IPS-18c (cell line): ENCODE measurements at regions not wholly inside any gene's neighbourhood (a gene's known extent, or its start where the extent isn't known, plus 50 kb on each side); places are given as distances from the start of the nearest gene placed in this dataset.

Source experiments
- H3K4me3 ChIP-seq: 2 replicates; pipeline ENCODE4 v1.7.0; 2013; ENCODE audit warnings: low read depth, mild to moderate bottlenecking, low read length, moderate library complexity; ENCODE audit not compliant: insufficient read depth
- H3K9me3 ChIP-seq: one replicate; pipeline ENCODE4 v1.6.1; 2013; ENCODE audit warnings: mild to moderate bottlenecking, low read length, moderate library complexity; ENCODE audit not compliant: control insufficient read depth, insufficient read depth

DNA sequence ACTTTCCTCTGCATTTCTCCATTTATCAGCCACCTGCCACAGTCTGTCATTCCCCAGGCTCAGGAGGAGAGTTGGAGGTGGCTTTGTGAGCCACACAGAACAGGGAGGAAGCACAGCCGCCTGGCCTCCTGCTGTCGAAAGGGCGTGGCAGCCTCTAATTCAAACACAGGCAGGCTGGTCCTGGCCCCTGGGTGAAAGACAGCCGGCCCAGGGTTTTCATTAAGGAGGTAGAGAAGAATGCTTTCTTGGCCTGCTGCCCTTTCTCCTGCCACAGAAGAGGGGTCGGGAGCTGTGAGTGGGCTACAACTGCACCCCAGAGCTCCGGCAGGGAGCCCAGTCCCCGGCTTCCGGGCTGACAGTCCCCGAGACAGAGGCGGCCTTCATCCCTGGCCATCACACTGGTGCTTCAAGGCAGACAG lies 108.6 kb upstream of the FZD10 start:
- Histone ChIP-seq H3K4me3 (no peak overlapping the region), H3K9me3 (peaks cover 2% of the 10 kb centered on the region)

DNA sequence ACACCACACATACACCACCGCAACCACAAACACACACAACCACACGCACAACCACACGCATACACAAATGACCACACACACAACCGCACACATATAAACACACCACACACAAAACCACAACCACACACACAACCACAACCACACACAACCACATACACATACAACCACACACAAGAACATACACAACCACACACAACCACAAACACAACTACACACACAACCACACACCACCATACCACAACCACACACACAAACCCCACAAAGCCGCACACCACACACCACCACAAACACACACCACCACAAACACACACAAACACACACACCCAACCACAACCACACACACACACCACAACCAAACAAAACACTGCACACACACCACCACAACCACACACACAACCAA lies 107.5 kb upstream of the FZD10 start:
- H3K9me3 ChIP-seq, result no peaks in the 10 kb centered on the region
- H3K4me3 ChIP-seq, result no peak overlapping the region

DNA sequence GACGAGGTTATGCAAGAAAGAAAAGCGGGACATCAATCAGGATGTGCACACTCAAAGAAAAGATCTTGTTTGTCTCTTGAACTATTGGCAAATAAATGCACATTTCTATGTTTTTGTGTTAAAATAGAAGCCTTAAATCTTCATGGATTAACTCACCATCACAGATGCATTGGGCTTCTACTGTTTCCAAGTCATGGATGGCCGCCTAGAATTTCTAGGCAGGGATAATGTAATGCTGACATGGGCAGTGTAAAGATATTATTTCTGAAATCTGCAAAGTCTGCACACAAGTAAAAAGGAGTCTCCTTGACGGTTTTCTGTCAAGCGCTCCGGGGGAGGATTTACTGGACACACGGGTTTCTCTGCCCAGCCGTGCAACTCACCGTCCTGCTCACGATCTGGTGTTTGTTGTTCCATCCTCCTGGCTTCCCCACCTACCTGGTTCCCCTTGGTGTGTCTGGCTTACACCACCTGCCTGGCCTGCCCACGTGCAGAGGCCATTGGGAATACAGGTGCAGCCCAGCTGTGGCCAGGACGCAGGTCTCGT lies 103.3 kb upstream of the FZD10 start:
- H3K9me3 ChIP-seq, result no peaks in the 10 kb centered on the region
- H3K4me3 ChIP-seq, result no peak overlapping the region

DNA sequence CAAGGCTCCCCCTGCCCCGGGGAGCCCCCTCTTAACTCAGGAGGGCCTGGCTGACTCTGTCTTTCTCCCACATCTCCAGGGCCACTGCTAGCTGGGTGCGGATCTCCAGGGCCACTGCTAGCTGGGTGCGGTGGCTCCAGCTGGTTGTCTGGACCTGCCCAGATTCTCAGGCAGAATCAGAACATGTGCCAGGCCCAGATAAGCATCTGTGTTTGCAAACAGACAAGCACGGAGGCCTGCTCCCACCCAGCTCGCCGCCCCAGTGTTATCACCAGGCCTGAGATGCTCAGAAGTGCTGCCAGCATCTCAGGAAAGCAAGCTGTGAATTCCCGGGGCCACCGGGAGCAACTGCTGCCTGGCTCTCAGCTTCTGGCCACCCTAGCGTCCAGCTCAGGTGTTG lies 98.4 kb upstream of the FZD10 start:
- H3K9me3 ChIP-seq, result no peaks in the 10 kb centered on the region

DNA sequence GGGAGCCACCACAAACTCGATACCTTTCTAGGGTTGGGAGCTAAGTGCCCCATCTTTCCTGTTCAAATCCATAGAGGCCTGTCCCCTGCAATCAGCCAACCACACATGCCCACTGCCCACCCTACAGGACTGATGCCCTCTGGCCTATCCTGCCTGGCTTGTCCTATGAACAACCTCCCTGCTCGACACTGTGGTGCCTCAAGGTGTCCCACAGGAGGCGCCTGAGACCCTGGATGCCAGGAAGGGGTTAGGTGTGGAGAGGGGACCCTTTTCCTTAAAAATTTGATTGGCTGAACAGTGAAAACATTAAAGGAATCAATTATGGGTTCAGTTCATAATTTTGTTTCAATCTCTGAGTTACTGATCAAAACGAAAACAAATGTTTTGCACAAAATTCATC lies 97.3 kb upstream of the FZD10 start:
- no peak overlapping the region for H3K4me3 ChIP-seq
- no peaks in the 10 kb centered on the region for H3K9me3 ChIP-seq

More for the DNA sequence above, 98.4 kb upstream of the FZD10 start:
- H3K4me3 ChIP-seq, result no peak overlapping the region

DNA sequence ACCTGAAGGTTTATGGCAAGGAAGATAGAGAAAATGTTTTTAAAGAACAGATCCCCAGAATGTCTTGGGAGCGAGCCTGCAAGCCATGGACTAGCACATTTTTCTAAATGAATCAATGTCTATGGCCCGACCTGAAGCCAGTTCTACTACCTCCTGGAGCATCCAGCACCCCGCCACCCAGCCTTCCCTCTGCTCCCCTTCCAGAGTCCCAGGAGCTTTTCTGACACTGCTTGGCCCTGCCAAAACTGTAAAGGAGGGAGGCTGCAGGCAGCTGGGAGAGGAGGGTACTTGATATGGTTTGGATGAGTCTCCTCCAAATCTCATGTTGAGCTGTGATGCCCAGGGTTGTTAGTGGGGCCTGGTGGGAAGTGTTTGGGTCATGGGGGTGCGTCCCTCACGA lies 95.5 kb upstream of the FZD10 start:
- H3K9me3 ChIP-seq, result no peaks in the 10 kb centered on the region
- H3K4me3 ChIP-seq, result no peak overlapping the region

DNA sequence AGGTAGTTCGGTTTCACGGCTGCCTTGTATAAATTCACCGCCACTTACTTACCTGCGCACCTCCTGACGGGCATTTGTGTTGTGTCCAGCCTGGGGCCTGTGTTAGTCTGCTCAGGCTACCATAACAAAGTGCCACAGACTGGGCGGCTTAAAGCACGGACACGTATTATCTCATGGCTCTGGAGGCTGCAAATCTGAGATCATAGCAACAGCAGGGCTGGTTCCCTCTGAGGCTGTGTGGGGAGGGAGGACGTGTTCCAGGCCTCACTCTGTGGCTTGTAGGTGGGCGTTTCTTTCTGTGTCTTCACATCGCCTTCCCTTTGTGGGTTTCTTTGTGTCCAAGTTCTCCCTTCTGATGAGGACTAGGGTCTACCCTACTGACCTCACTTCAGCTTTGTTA lies 93.5 kb upstream of the FZD10 start:
- Histone ChIP-seq H3K4me3 (no peak overlapping the region), H3K9me3 (no peaks in the 10 kb centered on the region)

DNA sequence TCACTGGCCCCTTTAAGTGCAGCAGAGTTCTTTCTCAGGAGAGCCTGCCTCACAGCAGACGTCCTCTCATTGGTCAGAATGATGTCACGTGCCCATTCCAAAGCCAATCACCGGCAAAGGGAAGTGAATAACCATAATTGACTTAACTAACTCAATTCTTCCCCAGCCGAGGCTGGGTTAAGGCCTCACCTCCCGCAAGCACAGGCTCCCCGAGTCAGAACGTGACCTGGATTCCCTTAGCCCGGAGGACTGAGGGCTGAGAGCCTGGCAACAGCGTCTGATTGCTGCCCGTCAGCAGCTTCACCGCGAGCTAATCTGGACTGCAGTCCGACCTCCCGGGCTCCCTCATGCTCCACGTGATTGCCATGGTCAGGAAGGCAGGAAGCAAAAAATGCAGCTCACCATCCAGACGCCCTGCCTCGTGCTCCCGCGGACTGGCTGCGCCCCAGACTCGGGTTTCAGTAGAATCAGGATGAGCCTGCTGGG lies 92.1 kb upstream of the FZD10 start:
- Histone ChIP-seq H3K4me3 (no peak overlapping the region), H3K9me3 (no peaks in the 10 kb centered on the region)

DNA sequence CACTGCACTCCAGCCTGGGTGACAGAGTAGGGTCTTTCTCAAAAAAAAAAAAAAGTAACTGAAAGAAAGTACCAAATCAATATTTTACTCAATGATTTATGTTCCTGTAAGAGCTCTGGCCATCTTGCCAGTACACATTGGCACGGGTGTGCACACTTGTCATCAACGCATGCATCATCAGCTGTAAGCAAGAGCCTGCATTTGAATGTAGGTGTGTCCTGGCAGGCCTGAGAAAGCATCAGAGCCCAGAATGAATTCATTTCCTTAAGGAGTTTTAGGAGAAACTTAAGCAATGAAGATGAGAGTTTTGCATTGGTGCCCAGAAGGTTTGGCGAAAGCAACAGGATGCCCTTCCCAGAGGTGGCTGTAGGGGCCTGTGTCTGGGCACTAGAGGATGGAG lies 88.5 kb upstream of the FZD10 start:
- Histone ChIP-seq H3K9me3 (no peaks in the 10 kb centered on the region), H3K4me3 (no peak overlapping the region)

DNA sequence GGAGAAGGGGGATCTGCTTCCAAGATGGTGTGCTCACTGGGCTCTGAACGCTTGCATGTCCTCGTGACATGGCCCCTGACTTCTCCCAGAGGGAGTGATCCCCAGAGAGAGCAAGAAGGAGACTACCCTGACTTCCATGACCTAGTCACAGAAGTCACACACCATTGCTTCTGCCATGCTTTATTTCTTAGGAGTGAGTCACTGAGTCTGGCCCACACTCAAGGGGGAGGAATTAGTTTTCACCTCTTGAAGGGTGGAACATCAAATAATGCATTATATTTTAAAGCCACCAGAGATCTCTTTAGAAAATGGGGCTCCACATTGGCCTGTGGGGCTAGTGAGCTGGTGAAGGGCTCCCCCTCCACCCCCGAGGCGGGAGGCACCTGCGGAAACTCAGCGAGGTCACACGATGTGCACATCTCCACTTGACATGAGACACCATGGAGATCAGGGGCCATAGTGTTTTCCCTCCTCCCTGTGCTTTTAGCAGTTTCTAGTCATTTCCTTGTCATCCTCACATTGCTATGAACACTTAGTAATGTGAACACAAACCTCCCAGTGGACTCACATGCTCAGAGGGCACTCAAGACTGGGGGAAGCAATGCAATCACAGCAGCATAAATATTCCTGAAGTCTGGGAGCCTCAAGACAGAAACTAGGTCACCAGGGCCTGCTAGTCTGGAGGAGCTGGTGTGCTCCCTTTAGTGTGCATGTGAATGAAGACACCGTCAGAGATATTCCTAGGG lies 87.4 kb upstream of the FZD10 start:
- H3K9me3 ChIP-seq, result no peaks in the 10 kb centered on the region
- H3K4me3 ChIP-seq, result no peak overlapping the region

DNA sequence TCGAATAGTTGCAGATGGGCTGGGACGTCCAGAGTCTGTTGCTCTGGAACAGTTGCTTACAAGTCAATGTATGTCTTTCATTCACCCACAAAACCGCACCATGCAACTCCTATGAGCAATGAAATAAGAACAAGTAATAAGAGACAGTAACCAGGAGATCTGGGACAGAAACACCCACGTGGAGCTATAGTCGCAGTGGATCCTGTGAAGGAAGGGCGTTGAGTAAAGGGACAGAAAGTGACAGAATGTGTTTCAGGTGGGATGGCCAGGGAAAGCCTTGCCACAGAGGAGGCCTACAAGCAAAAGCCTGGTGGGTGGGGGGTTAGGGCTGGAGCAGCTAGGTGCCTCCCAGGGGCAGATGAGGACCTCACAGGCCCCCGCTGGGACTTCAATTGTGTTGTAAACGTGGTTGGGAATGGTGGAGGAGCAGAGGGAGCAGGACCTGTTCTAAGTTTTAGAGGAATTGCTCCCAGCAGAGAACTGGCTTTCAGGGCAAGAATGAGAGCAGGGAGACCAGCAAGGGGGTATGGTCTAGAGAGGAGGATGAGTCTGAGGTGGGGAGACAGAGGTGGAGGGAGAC lies 86.7 kb upstream of the FZD10 start:
- H3K4me3 ChIP-seq, result no peak overlapping the region

DNA sequence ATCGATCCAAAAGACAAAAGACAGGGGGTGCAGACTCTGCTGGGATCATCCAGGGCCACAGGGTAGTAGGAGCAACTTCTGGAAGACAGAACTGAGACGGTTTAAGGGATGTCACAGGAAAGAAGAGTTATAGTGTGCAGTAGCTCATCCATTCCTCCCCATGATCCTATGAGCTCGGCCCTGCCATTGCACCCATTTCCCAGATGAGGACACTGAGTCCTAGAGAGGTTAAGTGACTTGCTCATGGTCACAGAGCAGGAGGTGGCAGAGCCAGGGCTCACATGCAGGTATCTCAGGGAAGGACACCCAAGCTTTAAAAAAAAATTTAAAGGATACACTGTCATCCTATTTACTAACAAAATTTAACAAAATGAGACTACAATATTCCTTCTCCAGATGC lies 86.1 kb upstream of the FZD10 start:
- Histone ChIP-seq H3K9me3 (no peaks in the 10 kb centered on the region), H3K4me3 (no peak overlapping the region)

More for the DNA sequence above, 86.7 kb upstream of the FZD10 start:
- H3K9me3 ChIP-seq, result no peaks in the 10 kb centered on the region

DNA sequence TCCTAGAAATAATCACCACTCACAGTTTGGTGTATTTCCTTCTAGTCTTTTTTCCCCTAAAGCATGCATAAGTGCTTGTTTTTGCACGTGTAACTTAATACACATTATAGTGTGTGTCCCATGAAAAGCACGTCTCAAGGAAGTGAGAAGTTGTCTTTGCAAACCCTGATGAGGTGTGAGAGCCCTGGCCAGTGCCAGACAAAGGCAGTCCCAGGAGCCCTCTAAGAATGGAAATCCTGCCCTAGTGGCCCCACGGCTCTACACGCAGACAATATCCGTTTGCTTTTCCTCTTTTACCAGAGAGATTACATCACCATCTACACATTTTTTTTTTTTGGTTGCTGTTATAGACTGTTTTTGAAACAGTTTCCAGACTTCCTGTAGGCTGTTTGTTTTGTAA lies 85.5 kb upstream of the FZD10 start:
- no peak overlapping the region for H3K4me3 ChIP-seq

DNA sequence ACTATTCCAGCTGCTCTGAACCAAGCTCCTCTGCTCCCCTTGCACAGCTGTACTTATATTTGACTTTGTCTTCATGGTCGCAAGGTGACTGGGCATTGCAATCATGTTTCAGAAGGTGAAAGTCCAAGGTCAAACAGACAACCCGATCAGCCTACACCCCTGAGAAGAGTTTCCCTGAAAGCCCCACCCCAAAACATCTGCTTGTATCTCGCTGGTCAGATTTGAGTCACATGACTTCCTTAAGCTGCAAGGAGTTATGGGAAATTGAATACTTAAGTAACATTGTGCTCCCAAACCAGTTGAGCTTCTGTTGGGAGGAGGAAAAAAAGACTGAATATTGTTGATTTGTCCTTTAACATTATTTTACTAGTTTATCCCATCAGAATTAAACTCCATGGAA lies 83.4 kb upstream of the FZD10 start:
- Histone ChIP-seq H3K4me3 (no peak overlapping the region), H3K9me3 (no peaks in the 10 kb centered on the region)

More for the DNA sequence above, 85.5 kb upstream of the FZD10 start:
- H3K9me3 ChIP-seq, result no peaks in the 10 kb centered on the region

DNA sequence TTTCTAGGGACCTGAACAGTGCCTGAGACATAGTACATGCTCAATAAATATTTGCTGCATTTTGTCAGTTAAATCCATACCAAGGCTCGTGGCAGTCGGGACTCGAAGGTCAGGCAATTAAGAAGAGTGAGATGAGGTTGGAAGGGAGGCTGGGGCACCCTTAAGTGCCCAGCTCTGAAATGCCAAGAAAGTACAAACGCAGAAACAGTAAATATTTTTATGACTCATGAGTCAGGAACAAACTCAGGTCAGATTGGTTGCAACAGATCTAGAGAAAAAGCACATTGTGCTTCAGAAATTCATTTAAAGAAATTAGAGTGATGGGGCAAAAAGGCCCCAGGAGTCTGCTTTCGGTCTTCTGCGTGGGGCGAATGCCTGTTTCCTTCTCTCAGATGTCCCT lies 83.0 kb upstream of the FZD10 start:
- Histone ChIP-seq H3K9me3 (no peaks in the 10 kb centered on the region), H3K4me3 (no peak overlapping the region)

DNA sequence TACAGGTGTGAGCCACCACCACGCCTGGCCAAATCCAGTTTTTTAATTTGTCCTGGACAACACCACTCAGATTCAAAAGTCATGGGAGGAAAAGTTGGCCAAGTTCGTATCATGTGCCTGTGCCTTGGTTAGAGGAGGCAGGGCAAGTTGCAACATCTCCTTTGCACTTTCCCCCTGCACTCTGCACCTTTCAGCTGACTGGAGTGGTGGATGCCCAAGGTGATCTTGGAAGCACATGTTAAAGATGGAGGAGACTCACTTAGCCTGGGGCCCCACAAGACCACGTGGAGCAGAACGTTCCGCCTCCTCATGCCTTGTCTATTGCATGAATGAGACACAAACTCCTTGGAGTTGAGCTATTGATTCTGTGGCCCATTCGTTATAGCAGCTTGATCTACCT lies 82.1 kb upstream of the FZD10 start:
- no peaks in the 10 kb centered on the region for H3K9me3 ChIP-seq
- H3K4me3 ChIP-seq, result no peak overlapping the region

DNA sequence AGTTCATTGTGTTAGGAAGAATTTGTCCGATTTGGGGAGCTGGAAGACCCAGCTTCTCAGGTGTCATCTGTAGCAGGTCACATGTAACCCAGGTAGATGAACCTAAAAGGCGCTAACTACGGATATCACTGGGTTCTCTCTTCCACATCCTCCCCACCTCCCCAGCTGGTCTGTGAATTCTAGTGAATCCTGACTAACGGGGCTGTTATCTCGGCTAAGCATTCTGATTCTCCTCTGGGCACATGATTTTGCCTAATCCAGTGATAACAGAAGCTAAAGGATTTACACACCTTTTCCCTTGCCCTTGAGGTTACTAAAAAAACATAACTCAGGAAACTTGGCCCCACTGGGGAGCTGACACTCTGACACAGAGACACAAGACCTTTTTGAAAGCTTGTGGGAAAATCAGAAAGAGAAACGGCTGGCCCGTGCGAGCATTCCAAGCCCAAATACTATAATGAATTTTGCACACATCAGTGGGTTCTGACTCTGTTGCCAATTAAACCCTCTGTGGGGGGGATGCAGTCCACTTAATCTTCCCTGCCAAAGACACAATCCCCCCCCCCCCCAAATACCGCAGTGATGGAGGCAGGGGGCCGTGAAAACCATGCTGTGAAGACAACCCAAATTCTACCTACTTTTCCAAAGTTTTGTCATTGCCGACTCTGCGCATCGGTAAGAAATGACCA lies 81.0 kb upstream of the FZD10 start:
- H3K4me3 ChIP-seq, result no peak overlapping the region
- no peaks in the 10 kb centered on the region for H3K9me3 ChIP-seq

DNA sequence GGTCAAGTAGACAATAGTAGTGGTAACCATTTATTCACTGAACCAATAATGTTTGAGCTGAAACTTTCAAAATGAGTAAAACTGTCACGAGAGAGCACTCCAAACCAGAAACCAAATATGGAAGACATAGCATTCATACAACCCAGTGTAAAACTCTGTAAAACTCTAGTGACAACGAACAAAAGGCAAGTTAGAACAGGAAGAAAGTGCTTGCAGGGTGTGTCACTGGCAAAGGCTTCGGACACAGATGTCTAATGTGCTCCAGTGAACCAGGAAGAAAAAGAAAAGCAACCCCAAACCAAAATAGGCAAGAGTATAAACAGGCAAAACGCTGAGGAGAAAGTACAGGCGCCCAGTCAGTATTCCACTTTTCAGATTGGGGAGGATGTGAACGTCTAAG lies 79.3 kb upstream of the FZD10 start:
- no peak overlapping the region for H3K4me3 ChIP-seq
- H3K9me3 ChIP-seq, result no peaks in the 10 kb centered on the region
